ENCODE measurements at regions not wholly inside any gene's neighbourhood (a gene's known extent, or its start where the extent isn't known, plus 50 kb on each side); places are given as distances from the start of the nearest gene placed in this dataset.

DNA sequence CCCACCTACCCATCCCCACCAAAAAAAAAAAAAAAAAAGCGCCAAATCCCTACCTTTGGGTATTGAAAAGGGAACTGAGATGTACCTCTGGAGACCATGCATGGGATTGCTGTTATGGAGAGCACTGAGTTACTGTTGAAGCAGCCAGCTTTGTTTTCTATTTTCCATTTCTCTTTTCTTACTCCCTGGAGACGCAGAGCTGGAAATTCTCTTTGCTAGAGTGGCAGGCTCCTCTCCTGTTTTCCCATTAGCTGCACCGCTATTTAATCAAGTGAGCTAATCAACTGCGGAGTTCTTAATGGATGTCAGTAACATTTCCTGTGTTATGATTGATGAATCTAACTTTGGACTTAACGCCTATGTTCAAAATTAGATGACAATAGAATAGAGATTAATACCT, 136.1 kb upstream of the LMCD1 start:
- TF ChIP-seq, protein P1, sequence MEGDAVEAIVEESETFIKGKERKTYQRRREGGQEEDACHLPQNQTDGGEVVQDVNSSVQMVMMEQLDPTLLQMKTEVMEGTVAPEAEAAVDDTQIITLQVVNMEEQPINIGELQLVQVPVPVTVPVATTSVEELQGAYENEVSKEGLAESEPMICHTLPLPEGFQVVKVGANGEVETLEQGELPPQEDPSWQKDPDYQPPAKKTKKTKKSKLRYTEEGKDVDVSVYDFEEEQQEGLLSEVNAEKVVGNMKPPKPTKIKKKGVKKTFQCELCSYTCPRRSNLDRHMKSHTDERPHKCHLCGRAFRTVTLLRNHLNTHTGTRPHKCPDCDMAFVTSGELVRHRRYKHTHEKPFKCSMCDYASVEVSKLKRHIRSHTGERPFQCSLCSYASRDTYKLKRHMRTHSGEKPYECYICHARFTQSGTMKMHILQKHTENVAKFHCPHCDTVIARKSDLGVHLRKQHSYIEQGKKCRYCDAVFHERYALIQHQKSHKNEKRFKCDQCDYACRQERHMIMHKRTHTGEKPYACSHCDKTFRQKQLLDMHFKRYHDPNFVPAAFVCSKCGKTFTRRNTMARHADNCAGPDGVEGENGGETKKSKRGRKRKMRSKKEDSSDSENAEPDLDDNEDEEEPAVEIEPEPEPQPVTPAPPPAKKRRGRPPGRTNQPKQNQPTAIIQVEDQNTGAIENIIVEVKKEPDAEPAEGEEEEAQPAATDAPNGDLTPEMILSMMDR (IDR thresholded peaks at IDR 0.05) = no peak
- no peak for TF ChIP-seq POLR2A (IDR thresholded peaks at IDR 0.05)
